ENCODE measurements at regions not wholly inside any gene's neighbourhood (a gene's known extent, or its start where the extent isn't known, plus 50 kb on each side); places are given as distances from the start of the nearest gene placed in this dataset.

GRCh38 chr2:14387332-14387731, 245.2 kb upstream of the LRATD1 start:
- no peak for DNase-seq

- DNase-seq: no peak
These were observed 243.8 kb upstream of the LRATD1 start for GRCh38 chr2:14388724-14389123.

GRCh38 chr2:14396533-14397083, 235.9 kb upstream of the LRATD1 start:
- DNase-seq: no peak

- no peak for DNase-seq
These were observed 233.9 kb upstream of the LRATD1 start for GRCh38 chr2:14398641-14399040.

GRCh38 chr2:14401873-14402272, 230.6 kb upstream of the LRATD1 start:
- no peak for DNase-seq

- no peak for DNase-seq
These were observed 223.8 kb upstream of the LRATD1 start for GRCh38 chr2:14408695-14409094.

GRCh38 chr2:14417551-14417950, 215.0 kb upstream of the LRATD1 start:
- DNase-seq: no peak

- no peak for DNase-seq
These were observed 214.4 kb upstream of the LRATD1 start for GRCh38 chr2:14418115-14418514.

GRCh38 chr2:14420851-14421250, 211.7 kb upstream of the LRATD1 start:
- DNase-seq: no peak

GRCh38 chr2:14422426-14422825, 210.1 kb upstream of the LRATD1 start:
- DNase-seq: no peak

GRCh38 chr2:14423145-14423906, 209.2 kb upstream of the LRATD1 start:
- DNase-seq: no peak

- no peak for DNase-seq
These were observed 207.8 kb upstream of the LRATD1 start for GRCh38 chr2:14424478-14425390.

- no peak for DNase-seq
These were observed 206.6 kb upstream of the LRATD1 start for GRCh38 chr2:14425869-14426268.

GRCh38 chr2:14428056-14428455, 204.5 kb upstream of the LRATD1 start:
- no peak for DNase-seq

GRCh38 chr2:14433946-14434495, 198.5 kb upstream of the LRATD1 start:
- no peak for DNase-seq

GRCh38 chr2:14445670-14446069, 186.8 kb upstream of the LRATD1 start:
- DNase-seq: no peak

GRCh38 chr2:14448340-14448739, 184.2 kb upstream of the LRATD1 start:
- no peak for DNase-seq

- DNase-seq: no peak
These were observed 181.2 kb upstream of the LRATD1 start for GRCh38 chr2:14451312-14451711.

- DNase-seq: no peak
These were observed 178.3 kb upstream of the LRATD1 start for GRCh38 chr2:14454202-14454601.

- DNase-seq: no peak
These were observed 172.7 kb upstream of the LRATD1 start for GRCh38 chr2:14459786-14460325.

- no peak for DNase-seq
These were observed 156.5 kb upstream of the LRATD1 start for GRCh38 chr2:14475994-14476393.

- no peak for DNase-seq
These were observed 153.0 kb upstream of the LRATD1 start for GRCh38 chr2:14479486-14479885.

GRCh38 chr2:14480120-14480519, 152.4 kb upstream of the LRATD1 start:
- no peak for DNase-seq

All from CD4-positive, alpha-beta T cell treated with Interleukin-6 for 4 hours (primary cell).